ENCODE measurements at regions not wholly inside any gene's neighbourhood (a gene's known extent, or its start where the extent isn't known, plus 50 kb on each side); places are given as distances from the start of the nearest gene placed in this dataset.

GRCh38 chr17:78305801-78306200 is 54.1 kb downstream of the SOCS3 start:
- no peaks in the 10 kb centered on the region for H4K20me1 ChIP-seq (ENCODE audit: insufficient read depth, low read length)
- no peak for DNase-seq (ENCODE audit: low read depth)
- H3K36me3 ChIP-seq (ENCODE audit: insufficient read depth, low read length): no peaks in the 10 kb centered on the region
- H3K27me3 Mint-ChIP-seq (ENCODE audit: low read depth, unreplicated experiment): peaks cover 4% of the 10 kb centered on the region
- no peak overlapping the region for H3K27ac Mint-ChIP-seq (ENCODE audit: unreplicated experiment)
- H3K4me3 ChIP-seq (ENCODE audit: insufficient read depth, low read depth, low read length): no peak overlapping the region
- no peak overlapping the region for H2AFZ ChIP-seq (ENCODE audit: low read depth, low read length)
- H3K4me1 ChIP-seq (ENCODE audit: insufficient read depth, low read length): peaks cover 13% of the 10 kb centered on the region
- H3K27me3 ChIP-seq (ENCODE audit: insufficient read depth, low read length): no peaks in the 10 kb centered on the region
- FAIRE-seq: no peak
- H3K4me2 ChIP-seq (ENCODE audit: low read length): no peak overlapping the region
- no peak overlapping the region for H3K9ac ChIP-seq (ENCODE audit: low read length)
- H3K36me3 Mint-ChIP-seq (ENCODE audit: low read depth, unreplicated experiment): peaks cover 7% of the 10 kb centered on the region
- peaks cover 8% of the 10 kb centered on the region for H3K4me1 Mint-ChIP-seq (ENCODE audit: low read depth, unreplicated experiment)
- peaks cover 10% of the 10 kb centered on the region for H3K9me3 Mint-ChIP-seq (ENCODE audit: unreplicated experiment)
- no peak overlapping the region for H3K27ac ChIP-seq (ENCODE audit: low read depth, low read length)
- TF ChIP-seq EZH2 (IDR thresholded peaks at IDR 0.05; ENCODE audit: insufficient read depth, low read length) (no peak), CTCF (IDR thresholded peaks at IDR 0.05; ENCODE audit: insufficient read depth, low read depth, low read length) (no peak)
- H3K9me3 ChIP-seq (ENCODE audit: insufficient read depth, low read depth, low read length): peaks cover 4% of the 10 kb centered on the region
- no peaks in the 10 kb centered on the region for H3K79me2 ChIP-seq (ENCODE audit: insufficient read depth, low read length)
- H3K4me3 Mint-ChIP-seq (ENCODE audit: unreplicated experiment): no peak overlapping the region

- no peak overlapping the region for H3K4me3 Mint-ChIP-seq (ENCODE audit: unreplicated experiment)
- H2AFZ ChIP-seq (ENCODE audit: low read depth, low read length): no peak overlapping the region
- H3K79me2 ChIP-seq (ENCODE audit: insufficient read depth, low read length): no peaks in the 10 kb centered on the region
- peaks cover 4% of the 10 kb centered on the region for H3K9me3 ChIP-seq (ENCODE audit: insufficient read depth, low read depth, low read length)
- H3K36me3 ChIP-seq (ENCODE audit: insufficient read depth, low read length): no peaks in the 10 kb centered on the region
- no peak overlapping the region for H3K4me2 ChIP-seq (ENCODE audit: low read length)
- H3K4me1 ChIP-seq (ENCODE audit: insufficient read depth, low read length): peaks cover 16% of the 10 kb centered on the region
- H3K9ac ChIP-seq (ENCODE audit: low read length): no peak overlapping the region
- H3K27me3 ChIP-seq (ENCODE audit: insufficient read depth, low read length): no peaks in the 10 kb centered on the region
- FAIRE-seq: no peak
- peaks cover 10% of the 10 kb centered on the region for H3K4me1 Mint-ChIP-seq (ENCODE audit: low read depth, unreplicated experiment)
- TF ChIP-seq CTCF (IDR thresholded peaks at IDR 0.05; ENCODE audit: insufficient read depth, low read depth, low read length): no peak
- no peak for TF ChIP-seq EZH2 (IDR thresholded peaks at IDR 0.05; ENCODE audit: insufficient read depth, low read length)
- peaks cover 10% of the 10 kb centered on the region for H3K9me3 Mint-ChIP-seq (ENCODE audit: unreplicated experiment)
- H4K20me1 ChIP-seq (ENCODE audit: insufficient read depth, low read length): no peaks in the 10 kb centered on the region
- peaks cover 7% of the 10 kb centered on the region for H3K36me3 Mint-ChIP-seq (ENCODE audit: low read depth, unreplicated experiment)
- no peak overlapping the region for H3K27ac Mint-ChIP-seq (ENCODE audit: unreplicated experiment)
- H3K27me3 Mint-ChIP-seq (ENCODE audit: low read depth, unreplicated experiment): peaks cover 4% of the 10 kb centered on the region
- H3K27ac ChIP-seq (ENCODE audit: low read depth, low read length): no peak overlapping the region
- no peak for DNase-seq (ENCODE audit: low read depth)
- H3K4me3 ChIP-seq (ENCODE audit: insufficient read depth, low read depth, low read length): no peak overlapping the region
Observed at GRCh38 chr17:78304549-78305037, 55.3 kb downstream of the SOCS3 start.

DNA sequence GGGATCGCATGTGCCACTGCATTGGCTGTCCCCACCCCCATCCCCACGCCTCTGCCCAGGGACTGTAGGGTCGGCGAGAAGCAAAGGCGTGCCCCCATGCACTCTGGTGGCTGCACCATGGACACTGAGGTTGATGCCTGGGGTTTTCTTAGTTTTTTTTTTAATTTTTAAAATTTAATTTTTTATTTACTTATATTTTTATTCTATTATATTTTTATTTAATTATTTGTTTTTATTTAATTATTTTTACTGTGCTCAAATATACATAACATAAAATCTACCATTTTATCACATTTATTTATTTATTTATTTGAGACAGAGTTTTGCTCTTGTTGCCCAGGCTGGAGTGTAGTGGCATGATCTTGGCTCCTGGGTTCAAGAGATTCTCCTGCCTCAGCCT is 57.4 kb downstream of the SOCS3 start:
- Histone ChIP-seq H3K4me2 (ENCODE audit: low read length) (no peak overlapping the region), H3K79me2 (ENCODE audit: insufficient read depth, low read length) (no peaks in the 10 kb centered on the region), H2AFZ (ENCODE audit: low read depth, low read length) (no peak overlapping the region), H3K4me3 (ENCODE audit: insufficient read depth, low read depth, low read length) (no peak overlapping the region), H3K27me3 (ENCODE audit: insufficient read depth, low read length) (no peaks in the 10 kb centered on the region), H3K36me3 (ENCODE audit: insufficient read depth, low read length) (no peaks in the 10 kb centered on the region), H3K9ac (ENCODE audit: low read length) (no peak overlapping the region), H3K4me1 (ENCODE audit: insufficient read depth, low read length) (peaks cover 9% of the 10 kb centered on the region), H3K27ac (ENCODE audit: low read depth, low read length) (no peak overlapping the region), H3K9me3 (ENCODE audit: insufficient read depth, low read depth, low read length) (peaks cover 4% of the 10 kb centered on the region), H4K20me1 (ENCODE audit: insufficient read depth, low read length) (no peaks in the 10 kb centered on the region)
- Mint-ChIP-seq H3K36me3 (ENCODE audit: low read depth, unreplicated experiment) (peaks cover 7% of the 10 kb centered on the region), H3K9me3 (ENCODE audit: unreplicated experiment) (peaks cover 8% of the 10 kb centered on the region), H3K4me1 (ENCODE audit: low read depth, unreplicated experiment) (peaks cover 6% of the 10 kb centered on the region), H3K4me3 (ENCODE audit: unreplicated experiment) (no peak overlapping the region), H3K27ac (ENCODE audit: unreplicated experiment) (no peak overlapping the region), H3K27me3 (ENCODE audit: low read depth, unreplicated experiment) (peaks cover 5% of the 10 kb centered on the region)
- FAIRE-seq: no peak
- DNase-seq (ENCODE audit: low read depth): no peak
- no peak for TF ChIP-seq EZH2 (IDR thresholded peaks at IDR 0.05; ENCODE audit: insufficient read depth, low read length)
- no peak for TF ChIP-seq CTCF (IDR thresholded peaks at IDR 0.05; ENCODE audit: insufficient read depth, low read depth, low read length)
